ENCODE measurements at regions not wholly inside any gene's neighbourhood (a gene's known extent, or its start where the extent isn't known, plus 50 kb on each side); places are given as distances from the start of the nearest gene placed in this dataset.

DNA sequence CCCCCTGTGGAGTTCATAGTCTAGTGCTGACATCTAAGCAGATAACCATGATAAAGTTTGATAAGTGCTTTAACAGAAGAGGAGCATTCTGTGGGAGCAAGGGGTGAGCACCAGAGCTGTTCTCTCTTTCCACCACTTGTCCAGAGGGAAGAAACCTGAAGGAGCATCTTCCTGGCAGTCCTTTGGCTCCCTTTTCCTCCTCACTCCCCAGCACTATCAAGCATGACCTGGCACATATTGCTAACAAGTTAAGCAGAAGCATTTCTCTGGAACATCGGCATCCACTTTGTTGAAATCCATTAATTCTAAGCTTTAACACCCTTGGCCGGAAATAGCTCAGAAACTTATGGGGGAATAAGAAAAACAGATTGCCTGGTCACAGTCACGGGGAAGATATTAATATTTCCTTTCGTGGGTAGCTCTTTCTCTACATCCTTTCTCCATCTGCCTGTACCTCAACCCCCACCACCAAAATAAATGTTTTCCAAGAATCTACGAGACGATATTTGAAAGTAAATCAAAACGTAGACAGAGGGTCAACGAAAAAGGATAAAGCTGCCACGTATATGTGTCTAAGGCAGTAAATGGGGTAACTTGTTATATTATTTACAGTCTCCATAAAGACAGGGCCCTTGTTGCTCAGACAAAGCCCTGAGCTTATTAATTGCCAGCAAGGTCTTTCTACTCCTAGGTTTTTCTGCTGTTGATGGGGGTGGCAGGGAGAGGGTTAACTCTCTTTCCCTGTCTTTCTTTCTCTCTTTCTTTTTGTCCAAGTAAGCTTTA is 351.4 kb downstream of the NUF2 start:
- H3K4me3 ChIP-seq = no peak overlapping the region
- no peak for TF ChIP-seq KLF5 (IDR thresholded peaks at IDR 0.05; ENCODE audit: partially characterized antibody)
- no peak for TF ChIP-seq TCF7 (IDR thresholded peaks at IDR 0.05; ENCODE audit: borderline replicate concordance)
- no peak for TF ChIP-seq NBN (IDR thresholded peaks at IDR 0.05)
- TF ChIP-seq SMAD1 (IDR thresholded peaks at IDR 0.05; ENCODE audit: low read depth, partially characterized antibody) = no peak
- no peak for TF ChIP-seq RAD51 (IDR thresholded peaks at IDR 0.05)
- no peak for TF ChIP-seq NRF1 (conservative IDR thresholded peaks at IDR 0.05; ENCODE audit: low read depth, low read length)
- TF ChIP-seq HSF1 (IDR thresholded peaks at IDR 0.05; ENCODE audit: low read depth, low read length) = no peak
- no peak for TF ChIP-seq GABPA (IDR thresholded peaks at IDR 0.05; ENCODE audit: low read depth)
- TF ChIP-seq BHLHE40 (IDR thresholded peaks at IDR 0.05; ENCODE audit: borderline replicate concordance in 1 of 2, low read depth in 2 of 2, low read length in 1 of 2) = no peak
- TF ChIP-seq TBL1XR1 (IDR thresholded peaks at IDR 0.05; ENCODE audit: low read depth, low read length) = no peak
- no peak for TF ChIP-seq CEBPZ (IDR thresholded peaks at IDR 0.05; ENCODE audit: low read depth, low read length)
- no peak for TF ChIP-seq RFX5 (IDR thresholded peaks at IDR 0.05; ENCODE audit: low read depth, low read length)
- no peak for TF ChIP-seq CHD2 (IDR thresholded peaks at IDR 0.05; ENCODE audit: borderline replicate concordance, low read depth, low read length)
- TF ChIP-seq, protein P1, sequence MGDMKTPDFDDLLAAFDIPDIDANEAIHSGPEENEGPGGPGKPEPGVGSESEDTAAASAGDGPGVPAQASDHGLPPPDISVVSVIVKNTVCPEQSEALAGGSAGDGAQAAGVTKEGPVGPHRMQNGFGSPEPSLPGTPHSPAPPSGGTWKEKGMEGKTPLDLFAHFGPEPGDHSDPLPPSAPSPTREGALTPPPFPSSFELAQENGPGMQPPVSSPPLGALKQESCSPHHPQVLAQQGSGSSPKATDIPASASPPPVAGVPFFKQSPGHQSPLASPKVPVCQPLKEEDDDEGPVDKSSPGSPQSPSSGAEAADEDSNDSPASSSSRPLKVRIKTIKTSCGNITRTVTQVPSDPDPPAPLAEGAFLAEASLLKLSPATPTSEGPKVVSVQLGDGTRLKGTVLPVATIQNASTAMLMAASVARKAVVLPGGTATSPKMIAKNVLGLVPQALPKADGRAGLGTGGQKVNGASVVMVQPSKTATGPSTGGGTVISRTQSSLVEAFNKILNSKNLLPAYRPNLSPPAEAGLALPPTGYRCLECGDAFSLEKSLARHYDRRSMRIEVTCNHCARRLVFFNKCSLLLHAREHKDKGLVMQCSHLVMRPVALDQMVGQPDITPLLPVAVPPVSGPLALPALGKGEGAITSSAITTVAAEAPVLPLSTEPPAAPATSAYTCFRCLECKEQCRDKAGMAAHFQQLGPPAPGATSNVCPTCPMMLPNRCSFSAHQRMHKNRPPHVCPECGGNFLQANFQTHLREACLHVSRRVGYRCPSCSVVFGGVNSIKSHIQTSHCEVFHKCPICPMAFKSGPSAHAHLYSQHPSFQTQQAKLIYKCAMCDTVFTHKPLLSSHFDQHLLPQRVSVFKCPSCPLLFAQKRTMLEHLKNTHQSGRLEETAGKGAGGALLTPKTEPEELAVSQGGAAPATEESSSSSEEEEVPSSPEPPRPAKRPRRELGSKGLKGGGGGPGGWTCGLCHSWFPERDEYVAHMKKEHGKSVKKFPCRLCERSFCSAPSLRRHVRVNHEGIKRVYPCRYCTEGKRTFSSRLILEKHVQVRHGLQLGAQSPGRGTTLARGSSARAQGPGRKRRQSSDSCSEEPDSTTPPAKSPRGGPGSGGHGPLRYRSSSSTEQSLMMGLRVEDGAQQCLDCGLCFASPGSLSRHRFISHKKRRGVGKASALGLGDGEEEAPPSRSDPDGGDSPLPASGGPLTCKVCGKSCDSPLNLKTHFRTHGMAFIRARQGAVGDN (IDR thresholded peaks at IDR 0.05) = no peak
- TF ChIP-seq FOXK2 (IDR thresholded peaks at IDR 0.05) = no peak
- TF ChIP-seq RUNX3 (IDR thresholded peaks at IDR 0.05; ENCODE audit: low read length) = no peak
- TF ChIP-seq SRF (IDR thresholded peaks at IDR 0.05; ENCODE audit: low read depth in 2 of 2, low read length in 2 of 2) = no peak

More for the DNA sequence above, 351.4 kb downstream of the NUF2 start:
- in situ Hi-C loops (cut with MboI) (no loop called here), intact Hi-C loops (cut with micrococcal nuclease; ENCODE audit: unreplicated experiment) (no loop called here)
- DNase-seq (ENCODE audit: low read depth, low spot score) (no peak), ATAC-seq (no peak), FAIRE-seq (no peak)
- Histone ChIP-seq H3K27me3 (replicated peaks in 1 of 2; ENCODE audit: control insufficient read depth in 2 of 2, insufficient read depth in 2 of 2, low read length in 1 of 2) (no peaks in the 10 kb centered on the region), H4K20me1 (ENCODE audit: control insufficient read depth, insufficient read depth) (no peaks in the 10 kb centered on the region), H3K9ac (ENCODE audit: control insufficient read depth, insufficient read depth, low read length) (no peak overlapping the region), H3K9me3 (replicated peaks; ENCODE audit: control insufficient read depth, insufficient read depth, low read length) (no peaks in the 10 kb centered on the region), H3K36me3 (ENCODE audit: control insufficient read depth in 2 of 2, insufficient read depth in 2 of 2, low read length in 1 of 2) (no peaks in the 10 kb centered on the region), H3K27ac (ENCODE audit: control insufficient read depth, insufficient read depth) (no peak overlapping the region), H3K4me2 (ENCODE audit: control insufficient read depth, insufficient read depth) (no peak overlapping the region), H3K79me2 (ENCODE audit: control insufficient read depth, insufficient read depth, low read length) (no peaks in the 10 kb centered on the region), H3K4me1 (ENCODE audit: control insufficient read depth, insufficient read depth, low read length) (no peaks in the 10 kb centered on the region), H2AFZ (ENCODE audit: control insufficient read depth, low read depth, low read length) (no peak overlapping the region)
- ChIA-PET RAD21 (ENCODE audit: unreplicated experiment) (no interaction called here), SMC1A (ENCODE audit: uncharacterized antibody, unreplicated experiment) (interaction anchor here (0.8 kb wide), 1 partner anchor 10 kb away, joined by 3 read pairs; no protein-coding TSS in a partner anchor), POLR2A (no interaction called here), CTCF (no interaction called here)
- 47% methylated on average over 9 of the region's 9 CpGs for WGBS (ENCODE audit: insufficient coverage, insufficient replicate concordance, low lambda C conversion rate, missing lambda C conversion rate)
- no TSS peak for BruUV-seq (replicated peaks)
